GM20000 (cell line): ENCODE measurements at regions not wholly inside any gene's neighbourhood (a gene's known extent, or its start where the extent isn't known, plus 50 kb on each side); places are given as distances from the start of the nearest gene placed in this dataset.

Experiments used
- DNase-seq: peaks from one replicate; pipeline ENCODE4 v3.0.0; 2012; ENCODE audit warnings: low spot score
- CTCF ChIP-seq: IDR thresholded peaks from 2 replicates; pipeline ENCODE4 v1.5.1; 2012; ENCODE audit warnings: mild to moderate bottlenecking, control low read depth; ENCODE audit errors: extremely low read depth, missing control alignments

- no peak for DNase-seq
- no peak for TF ChIP-seq CTCF
Observed at GRCh38 chr18:57929922-57930321, 114.1 kb upstream of the NEDD4L start.

GRCh38 chr18:57928466-57928865 lies 115.6 kb upstream of the NEDD4L start:
- no peak for TF ChIP-seq CTCF
- no peak for DNase-seq

- TF ChIP-seq CTCF: no peak
- no peak for DNase-seq
Observed at GRCh38 chr18:57927511-57927910, 116.5 kb upstream of the NEDD4L start.

- no peak for DNase-seq
- no peak for TF ChIP-seq CTCF
Observed at GRCh38 chr18:57925706-57926105, 118.3 kb upstream of the NEDD4L start.

- no peak for DNase-seq
- no peak for TF ChIP-seq CTCF
Observed at GRCh38 chr18:57923611-57924010, 120.4 kb upstream of the NEDD4L start.

- no peak for TF ChIP-seq CTCF
- no peak for DNase-seq
Observed at GRCh38 chr18:57922885-57923284, 119.8 kb upstream of the ATP8B1 start.

- DNase-seq: no peak
- TF ChIP-seq CTCF: no peak
Observed at GRCh38 chr18:57921708-57922107, 118.6 kb upstream of the ATP8B1 start.

- no peak for TF ChIP-seq CTCF
- DNase-seq: no peak
Observed at GRCh38 chr18:57920036-57920435, 116.9 kb upstream of the ATP8B1 start.
